ACC112 (cell line): ENCODE measurements at regions not wholly inside any gene's neighbourhood (a gene's known extent, or its start where the extent isn't known, plus 50 kb on each side); places are given as distances from the start of the nearest gene placed in this dataset.

Experiments used
- H2AFZ ChIP-seq: fragments of 200-600 bp; sonication (generic); one replicate; pipeline ENCODE4 v1.6.0; 2017; ENCODE audit warnings: antibody characterized with exemption, low read length; ENCODE audit not compliant: unreplicated experiment
- H3K27ac ChIP-seq: fragments of 200-600 bp; sonication (generic); 2 replicates; pipeline ENCODE4 v1.5.1; 2014; ENCODE audit warnings: low read depth, mild to moderate bottlenecking, antibody characterized with exemption, low read length, moderate library complexity
- H3K27me3 ChIP-seq: fragments of 200-600 bp; sonication (generic); 2 replicates; pipeline ENCODE4 v1.6.1; 2014; ENCODE audit warnings: mild to moderate bottlenecking, antibody characterized with exemption, low read length, moderate library complexity, mixed read lengths; ENCODE audit not compliant: insufficient read depth
- H3K36me3 ChIP-seq: fragments of 200-600 bp; sonication (generic); 2 replicates; pipeline ENCODE4 v1.6.1; 2016; ENCODE audit warnings: mild to moderate bottlenecking, antibody characterized with exemption, low read length, moderate library complexity, mixed read lengths; ENCODE audit not compliant: insufficient read depth
- H3K4me1 ChIP-seq: fragments of 200-600 bp; sonication (generic); one replicate; pipeline ENCODE4 v1.6.1; 2016; ENCODE audit warnings: low read length, mixed read lengths; ENCODE audit not compliant: insufficient read depth, unreplicated experiment, control insufficient read depth
- H3K4me3 ChIP-seq: fragments of 200-600 bp; sonication (generic); 2 replicates; pipeline ENCODE4 v1.5.1; 2014; ENCODE audit warnings: mild to moderate bottlenecking, low read depth, low read length
- H3K79me2 ChIP-seq: fragments of 200-600 bp; sonication (generic); one replicate; pipeline ENCODE4 v1.6.0; 2016; ENCODE audit warnings: low read length; ENCODE audit not compliant: control insufficient read depth, unreplicated experiment, insufficient read depth

- H2AFZ ChIP-seq, result no peak overlapping the region
Measured at GRCh38 chr12:64931321-64931720, 106.9 kb downstream of the TBC1D30 start.

GRCh38 chr12:64931981-64932380 lies 107.5 kb downstream of the TBC1D30 start:
- H3K27me3 ChIP-seq, result peaks cover 90% of the 10 kb centered on the region
- H2AFZ ChIP-seq, result no peak overlapping the region
- no peak overlapping the region for H3K4me3 ChIP-seq
- H3K4me1 ChIP-seq, result no peaks in the 10 kb centered on the region
- H3K36me3 ChIP-seq, result no peaks in the 10 kb centered on the region
- H3K79me2 ChIP-seq, result no peaks in the 10 kb centered on the region
- H3K27ac ChIP-seq, result no peak overlapping the region

More at GRCh38 chr12:64931321-64931720, 106.9 kb downstream of the TBC1D30 start:
- H3K27me3 ChIP-seq, result peaks cover 92% of the 10 kb centered on the region
- H3K36me3 ChIP-seq, result no peaks in the 10 kb centered on the region
- no peaks in the 10 kb centered on the region for H3K4me1 ChIP-seq
- H3K27ac ChIP-seq, result no peak overlapping the region
- no peaks in the 10 kb centered on the region for H3K79me2 ChIP-seq
- no peak overlapping the region for H3K4me3 ChIP-seq

DNA sequence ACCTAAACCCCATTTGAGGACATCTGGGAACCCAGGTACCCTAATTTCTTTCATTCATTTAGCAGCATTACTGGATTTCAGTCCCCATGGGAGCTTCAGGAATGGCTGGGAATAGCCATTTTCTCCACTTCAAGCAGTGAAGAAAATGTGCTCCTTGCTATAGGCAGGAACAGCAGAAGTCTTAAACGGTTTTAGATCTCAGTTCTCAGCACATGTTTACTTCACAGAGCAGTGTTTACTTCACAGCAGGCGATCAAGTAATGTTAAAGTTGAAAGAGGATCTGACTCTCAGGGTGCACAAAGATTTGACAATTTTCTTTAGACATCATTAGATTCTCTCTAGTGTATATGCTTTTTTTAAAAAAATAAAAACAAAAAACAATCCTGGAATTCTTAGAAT lies 109.3 kb downstream of the TBC1D30 start:
- no peak overlapping the region for H2AFZ ChIP-seq
- no peak overlapping the region for H3K4me3 ChIP-seq
- H3K27me3 ChIP-seq, result peaks cover 86% of the 10 kb centered on the region
- H3K4me1 ChIP-seq, result no peaks in the 10 kb centered on the region
- no peaks in the 10 kb centered on the region for H3K79me2 ChIP-seq
- H3K27ac ChIP-seq, result no peak overlapping the region
- H3K36me3 ChIP-seq, result no peaks in the 10 kb centered on the region

DNA sequence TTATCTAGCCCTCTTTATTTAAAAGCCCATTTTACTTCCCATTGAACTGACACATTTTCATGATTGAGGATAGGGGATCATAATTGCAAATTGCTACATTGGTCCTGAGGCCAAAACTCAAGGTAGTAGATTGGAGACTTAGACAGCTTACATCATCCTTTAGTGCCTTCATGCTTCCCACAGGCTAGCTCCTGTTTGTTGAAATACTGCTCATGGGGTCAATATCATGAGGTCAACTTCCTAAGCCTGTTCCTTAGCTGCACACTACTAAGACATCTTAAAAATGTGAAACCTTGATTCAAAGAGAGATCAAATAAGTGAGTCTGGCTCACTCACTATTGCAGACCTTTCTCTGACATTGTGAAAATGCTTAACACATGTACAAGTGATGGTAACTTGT lies 113.0 kb downstream of the TBC1D30 start:
- Histone ChIP-seq H2AFZ (no peak overlapping the region), H3K79me2 (no peaks in the 10 kb centered on the region), H3K27me3 (peaks cover 85% of the 10 kb centered on the region), H3K36me3 (no peaks in the 10 kb centered on the region), H3K27ac (no peak overlapping the region), H3K4me1 (no peaks in the 10 kb centered on the region), H3K4me3 (no peak overlapping the region)

DNA sequence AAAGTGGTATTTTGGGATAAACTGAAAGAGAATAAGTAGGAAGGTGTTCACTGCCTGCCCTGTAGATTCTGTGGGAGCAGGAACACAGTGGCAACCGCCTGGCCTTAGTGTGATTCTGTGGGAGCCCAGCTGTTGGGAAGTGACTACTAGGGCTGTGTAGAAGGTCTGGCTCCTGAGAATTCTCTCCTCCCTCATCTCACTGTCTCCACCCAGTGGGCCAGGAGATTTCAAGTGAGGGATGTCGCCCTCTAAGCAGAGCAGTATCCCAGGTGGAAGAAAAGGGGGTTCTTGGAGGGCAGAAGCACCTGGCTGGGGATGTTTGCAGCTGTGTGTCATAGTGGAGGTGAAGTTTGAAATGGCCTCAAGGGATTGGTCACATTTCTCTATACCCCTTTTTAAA lies 113.7 kb downstream of the TBC1D30 start:
- Histone ChIP-seq H3K4me3 (no peak overlapping the region), H3K27me3 (peaks cover 84% of the 10 kb centered on the region), H3K79me2 (no peaks in the 10 kb centered on the region), H3K4me1 (no peaks in the 10 kb centered on the region), H3K36me3 (no peaks in the 10 kb centered on the region), H3K27ac (no peak overlapping the region), H2AFZ (no peak overlapping the region)

DNA sequence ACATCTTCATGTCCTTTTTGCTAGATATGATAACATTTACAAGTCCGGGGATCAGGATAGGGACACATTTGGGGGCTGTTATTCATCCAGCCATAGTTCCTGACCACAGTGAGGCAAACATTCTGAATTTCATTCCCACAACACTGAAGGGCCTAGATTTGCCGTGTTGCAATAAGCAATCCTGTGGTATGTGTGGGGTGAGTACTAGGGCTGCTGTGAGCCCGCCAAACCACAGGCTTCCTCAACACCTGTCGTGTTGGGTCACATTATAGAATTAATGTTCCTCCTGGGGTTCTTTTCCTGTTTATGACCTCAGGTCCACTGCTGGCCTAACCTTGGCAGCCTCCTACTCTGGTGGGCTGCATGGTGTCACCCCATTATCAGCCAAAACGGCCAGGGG lies 119.2 kb downstream of the TBC1D30 start:
- Histone ChIP-seq H3K4me1 (no peaks in the 10 kb centered on the region), H3K36me3 (no peaks in the 10 kb centered on the region), H3K79me2 (no peaks in the 10 kb centered on the region), H3K27ac (no peak overlapping the region), H3K27me3 (peaks cover 66% of the 10 kb centered on the region), H3K4me3 (no peak overlapping the region), H2AFZ (no peak overlapping the region)

GRCh38 chr12:64944966-64945365 lies 120.5 kb downstream of the TBC1D30 start:
- Histone ChIP-seq H2AFZ (no peak overlapping the region), H3K27ac (no peak overlapping the region), H3K79me2 (no peaks in the 10 kb centered on the region), H3K4me3 (no peak overlapping the region), H3K36me3 (no peaks in the 10 kb centered on the region), H3K4me1 (no peaks in the 10 kb centered on the region), H3K27me3 (peaks cover 69% of the 10 kb centered on the region)

- Histone ChIP-seq H3K36me3 (no peaks in the 10 kb centered on the region), H2AFZ (no peak overlapping the region), H3K4me1 (no peaks in the 10 kb centered on the region), H3K79me2 (no peaks in the 10 kb centered on the region), H3K27me3 (peaks cover 69% of the 10 kb centered on the region), H3K4me3 (no peak overlapping the region), H3K27ac (no peak overlapping the region)
Measured at GRCh38 chr12:64946132-64946829, 121.8 kb downstream of the TBC1D30 start.

GRCh38 chr12:64950711-64951298 lies 126.4 kb downstream of the TBC1D30 start:
- Histone ChIP-seq H3K4me1 (no peaks in the 10 kb centered on the region), H3K27me3 (peaks cover 82% of the 10 kb centered on the region), H3K79me2 (no peaks in the 10 kb centered on the region), H2AFZ (no peak overlapping the region), H3K36me3 (no peaks in the 10 kb centered on the region), H3K4me3 (no peak overlapping the region), H3K27ac (no peak overlapping the region)

- H2AFZ ChIP-seq, result no peak overlapping the region
- H3K4me1 ChIP-seq, result no peaks in the 10 kb centered on the region
- no peaks in the 10 kb centered on the region for H3K36me3 ChIP-seq
Measured at GRCh38 chr12:64951944-64952343, 127.5 kb downstream of the TBC1D30 start.

GRCh38 chr12:64955746-64956145 lies 131.3 kb downstream of the TBC1D30 start:
- Histone ChIP-seq H3K36me3 (no peaks in the 10 kb centered on the region), H2AFZ (no peak overlapping the region), H3K27me3 (peaks cover 73% of the 10 kb centered on the region), H3K27ac (no peak overlapping the region), H3K4me1 (no peaks in the 10 kb centered on the region), H3K4me3 (no peak overlapping the region), H3K79me2 (no peaks in the 10 kb centered on the region)

More at GRCh38 chr12:64951944-64952343, 127.5 kb downstream of the TBC1D30 start:
- peaks cover 84% of the 10 kb centered on the region for H3K27me3 ChIP-seq
- H3K79me2 ChIP-seq, result no peaks in the 10 kb centered on the region
- H3K4me3 ChIP-seq, result no peak overlapping the region
- H3K27ac ChIP-seq, result no peak overlapping the region
